Astrocyte (in vitro differentiated cells and primary cell): ENCODE measurements at regions not wholly inside any gene's neighbourhood (a gene's known extent, or its start where the extent isn't known, plus 50 kb on each side); places are given as distances from the start of the nearest gene placed in this dataset.

Experiments used
- DNase-seq: peaks from one replicate; pipeline ENCODE4 v3.0.0-alpha.2; 2010; ENCODE audit warnings: low read depth
- FAIRE-seq: peaks from 2 replicates; lab custom pipeline; 2011; peaks lifted over from hg19 to GRCh38; lab: Jason Lieb, UNC
- H2AFZ ChIP-seq: 2 replicates; pipeline ENCODE4 v1.6.0; 2012; ENCODE audit warnings: low read depth, low read length, inconsistent platforms
- H3K27ac ChIP-seq: 2 replicates; pipeline ENCODE4 v1.5.1; 2011; ENCODE audit warnings: low read depth, low read length, inconsistent platforms
- H3K27me3 ChIP-seq: 2 replicates; pipeline ENCODE4 v1.6.0; 2011; ENCODE audit warnings: low read length, inconsistent platforms; ENCODE audit not compliant: insufficient read depth
- H3K36me3 ChIP-seq: 2 replicates; pipeline ENCODE4 v1.5.1; 2011; ENCODE audit warnings: low read length, inconsistent platforms; ENCODE audit not compliant: insufficient read depth
- H3K4me1 ChIP-seq: 2 replicates; pipeline ENCODE4 v1.5.1; 2011; ENCODE audit warnings: low read length, inconsistent platforms; ENCODE audit not compliant: insufficient read depth
- H3K4me2 ChIP-seq: 2 replicates; pipeline ENCODE4 v1.6.0; 2012; ENCODE audit warnings: low read length, inconsistent platforms
- H3K4me3 ChIP-seq: 2 replicates; pipeline ENCODE4 v1.5.1; 2011; ENCODE audit warnings: low read depth, mild to moderate bottlenecking, low read length, inconsistent platforms; ENCODE audit not compliant: insufficient read depth
- H3K79me2 ChIP-seq: 2 replicates; pipeline ENCODE4 v1.6.0; 2012; ENCODE audit warnings: mild to moderate bottlenecking, low read length, inconsistent platforms; ENCODE audit not compliant: insufficient read depth
- H3K9ac ChIP-seq: 2 replicates; pipeline ENCODE4 v1.6.0; 2012; ENCODE audit warnings: mild to moderate bottlenecking, low read length, inconsistent platforms
- H3K9me3 ChIP-seq: 2 replicates; pipeline ENCODE4 v1.5.1; 2012; ENCODE audit warnings: low read depth, mild to moderate bottlenecking, low read length, inconsistent platforms; ENCODE audit not compliant: insufficient read depth
- H4K20me1 ChIP-seq: 2 replicates; pipeline ENCODE4 v1.6.0; 2012; ENCODE audit warnings: low read length, inconsistent platforms; ENCODE audit not compliant: insufficient read depth
- H3K27ac Mint-ChIP-seq: one replicate; pipeline ENCODE4 v1.8.0; 2021; ENCODE audit warnings: mild to moderate bottlenecking, mixed read lengths; ENCODE audit not compliant: unreplicated experiment
- H3K27me3 Mint-ChIP-seq: one replicate; pipeline ENCODE4 v1.8.0; 2021; ENCODE audit warnings: low read depth, mixed read lengths; ENCODE audit not compliant: unreplicated experiment
- H3K36me3 Mint-ChIP-seq: one replicate; pipeline ENCODE4 v1.8.0; 2021; ENCODE audit warnings: low read depth, mixed read lengths; ENCODE audit not compliant: unreplicated experiment
- H3K4me1 Mint-ChIP-seq: one replicate; pipeline ENCODE4 v1.8.0; 2021; ENCODE audit warnings: low read depth, mixed read lengths; ENCODE audit not compliant: unreplicated experiment
- H3K4me3 Mint-ChIP-seq: one replicate; pipeline ENCODE4 v1.8.0; 2021; ENCODE audit warnings: mild to moderate bottlenecking, moderate library complexity, mixed read lengths; ENCODE audit not compliant: unreplicated experiment
- H3K9me3 Mint-ChIP-seq: one replicate; pipeline ENCODE4 v1.8.0; 2021; ENCODE audit warnings: mild to moderate bottlenecking, mixed read lengths; ENCODE audit not compliant: unreplicated experiment
- EZH2 ChIP-seq: IDR thresholded peaks from 2 replicates; pipeline ENCODE4 v1.6.1; 2012; ENCODE audit warnings: mild to moderate bottlenecking, low read length, inconsistent platforms; ENCODE audit not compliant: insufficient read depth
- TF ChIP-seq, protein P1 (sequence below): IDR thresholded peaks from 2 replicates; pipeline ENCODE4 v1.5.1; 2011; ENCODE audit warnings: low read depth, mild to moderate bottlenecking, inconsistent platforms, low read length, moderate library complexity; ENCODE audit not compliant: insufficient read depth

DNA sequence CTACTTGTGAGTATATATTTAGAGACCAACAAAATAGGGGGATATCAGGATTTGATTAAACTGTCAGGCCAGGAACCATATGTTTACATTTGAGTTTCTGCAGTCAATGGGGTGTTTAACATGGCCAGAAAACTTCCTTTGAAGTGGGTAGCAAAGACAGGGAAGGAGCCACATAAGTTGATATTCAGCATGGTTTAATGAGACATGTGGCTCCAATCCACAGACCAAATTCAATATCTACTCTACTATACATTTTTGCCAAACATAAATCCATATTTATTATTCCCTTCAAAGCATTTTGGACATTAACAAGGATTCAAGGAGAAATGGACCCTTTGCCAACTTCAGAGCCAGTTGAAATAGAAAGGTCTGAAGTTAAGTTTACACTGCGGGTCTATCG lies 99.8 kb downstream of the TAF11L14 start:
- H4K20me1 ChIP-seq: no peaks in the 10 kb centered on the region
- no peaks in the 10 kb centered on the region for H3K27me3 ChIP-seq
- H3K27me3 Mint-ChIP-seq: no peaks in the 10 kb centered on the region
- H3K36me3 ChIP-seq: no peaks in the 10 kb centered on the region
- DNase-seq (no peak), FAIRE-seq (no peak)
- no peaks in the 10 kb centered on the region for H3K9me3 ChIP-seq
- no peak overlapping the region for H3K4me3 Mint-ChIP-seq
- H3K27ac Mint-ChIP-seq: no peak overlapping the region
- no peaks in the 10 kb centered on the region for H3K79me2 ChIP-seq
- no peak overlapping the region for H3K27ac ChIP-seq
- H3K4me2 ChIP-seq: no peak overlapping the region
- no peaks in the 10 kb centered on the region for H3K4me1 ChIP-seq
- H3K4me3 ChIP-seq: no peak overlapping the region
- no peaks in the 10 kb centered on the region for H3K9me3 Mint-ChIP-seq
- H3K4me1 Mint-ChIP-seq: no peaks in the 10 kb centered on the region
- H3K36me3 Mint-ChIP-seq: no peaks in the 10 kb centered on the region
- TF ChIP-seq EZH2: no peak
- TF ChIP-seq, protein P1, sequence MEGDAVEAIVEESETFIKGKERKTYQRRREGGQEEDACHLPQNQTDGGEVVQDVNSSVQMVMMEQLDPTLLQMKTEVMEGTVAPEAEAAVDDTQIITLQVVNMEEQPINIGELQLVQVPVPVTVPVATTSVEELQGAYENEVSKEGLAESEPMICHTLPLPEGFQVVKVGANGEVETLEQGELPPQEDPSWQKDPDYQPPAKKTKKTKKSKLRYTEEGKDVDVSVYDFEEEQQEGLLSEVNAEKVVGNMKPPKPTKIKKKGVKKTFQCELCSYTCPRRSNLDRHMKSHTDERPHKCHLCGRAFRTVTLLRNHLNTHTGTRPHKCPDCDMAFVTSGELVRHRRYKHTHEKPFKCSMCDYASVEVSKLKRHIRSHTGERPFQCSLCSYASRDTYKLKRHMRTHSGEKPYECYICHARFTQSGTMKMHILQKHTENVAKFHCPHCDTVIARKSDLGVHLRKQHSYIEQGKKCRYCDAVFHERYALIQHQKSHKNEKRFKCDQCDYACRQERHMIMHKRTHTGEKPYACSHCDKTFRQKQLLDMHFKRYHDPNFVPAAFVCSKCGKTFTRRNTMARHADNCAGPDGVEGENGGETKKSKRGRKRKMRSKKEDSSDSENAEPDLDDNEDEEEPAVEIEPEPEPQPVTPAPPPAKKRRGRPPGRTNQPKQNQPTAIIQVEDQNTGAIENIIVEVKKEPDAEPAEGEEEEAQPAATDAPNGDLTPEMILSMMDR: no peak
- no peak overlapping the region for H2AFZ ChIP-seq
- H3K9ac ChIP-seq: no peak overlapping the region

DNA sequence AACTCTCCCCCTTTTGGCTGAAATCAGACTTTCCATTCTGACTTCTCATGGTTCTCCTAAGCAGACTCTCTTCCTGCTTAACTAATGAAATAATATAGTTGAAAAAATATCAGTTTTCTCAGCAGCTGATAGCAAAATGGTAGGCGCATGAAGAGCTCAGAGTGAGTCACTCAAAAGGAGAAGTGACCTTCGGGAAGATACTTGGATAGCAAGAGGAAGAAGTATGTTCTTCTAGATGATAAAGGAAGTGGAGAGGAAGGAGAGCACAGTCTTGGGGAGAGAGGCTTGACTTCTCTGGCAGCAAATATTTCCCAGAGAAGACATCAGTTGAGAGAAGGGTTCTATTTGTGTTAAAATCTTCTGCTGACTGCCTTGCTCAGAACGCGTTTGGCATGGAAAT lies 101.5 kb downstream of the TAF11L14 start:
- no peak overlapping the region for H3K9ac ChIP-seq
- no peak overlapping the region for H2AFZ ChIP-seq
- Mint-ChIP-seq H3K4me3 (no peak overlapping the region), H3K27me3 (no peaks in the 10 kb centered on the region), H3K4me1 (no peaks in the 10 kb centered on the region), H3K9me3 (no peaks in the 10 kb centered on the region), H3K36me3 (no peaks in the 10 kb centered on the region), H3K27ac (no peak overlapping the region)
- DNase-seq (no peak), FAIRE-seq (no peak)
- TF ChIP-seq, protein P1: no peak
- no peak for TF ChIP-seq EZH2
- no peak overlapping the region for H3K27ac ChIP-seq
- H3K79me2 ChIP-seq: no peaks in the 10 kb centered on the region
- no peaks in the 10 kb centered on the region for H3K9me3 ChIP-seq
- no peak overlapping the region for H3K4me2 ChIP-seq
- no peaks in the 10 kb centered on the region for H4K20me1 ChIP-seq
- H3K27me3 ChIP-seq: no peaks in the 10 kb centered on the region
- H3K36me3 ChIP-seq: no peaks in the 10 kb centered on the region
- H3K4me3 ChIP-seq: no peak overlapping the region
- no peaks in the 10 kb centered on the region for H3K4me1 ChIP-seq

- H3K9ac ChIP-seq: no peak overlapping the region
- no peak overlapping the region for H3K4me2 ChIP-seq
- no peaks in the 10 kb centered on the region for H3K9me3 Mint-ChIP-seq
- no peak overlapping the region for H2AFZ ChIP-seq
- H3K27ac ChIP-seq: no peak overlapping the region
- no peaks in the 10 kb centered on the region for H3K27me3 Mint-ChIP-seq
- no peaks in the 10 kb centered on the region for H3K36me3 ChIP-seq
- H4K20me1 ChIP-seq: no peaks in the 10 kb centered on the region
- H3K9me3 ChIP-seq: no peaks in the 10 kb centered on the region
- no peak overlapping the region for H3K27ac Mint-ChIP-seq
- TF ChIP-seq EZH2: no peak
- TF ChIP-seq, protein P1: no peak
- no peak overlapping the region for H3K4me3 Mint-ChIP-seq
- no peaks in the 10 kb centered on the region for H3K27me3 ChIP-seq
- no peak overlapping the region for H3K4me3 ChIP-seq
- no peaks in the 10 kb centered on the region for H3K36me3 Mint-ChIP-seq
- no peak for DNase-seq
- no peaks in the 10 kb centered on the region for H3K4me1 ChIP-seq
- H3K4me1 Mint-ChIP-seq: no peaks in the 10 kb centered on the region
- H3K79me2 ChIP-seq: no peaks in the 10 kb centered on the region
- no peak for FAIRE-seq
Observed at GRCh38 chr5:17737092-17737491, 102.8 kb downstream of the TAF11L14 start.
